ENCODE measurements at regions not wholly inside any gene's neighbourhood (a gene's known extent, or its start where the extent isn't known, plus 50 kb on each side); places are given as distances from the start of the nearest gene placed in this dataset.

GRCh38 chr2:136637402-136637801 is 127.9 kb upstream of the THSD7B start:
- Mint-ChIP-seq H3K9me3 (no peaks in the 10 kb centered on the region), H3K27ac (no peak overlapping the region), H3K4me3 (no peak overlapping the region), H3K4me1 (no peaks in the 10 kb centered on the region), H3K36me3 (no peaks in the 10 kb centered on the region), H3K27me3 (ENCODE audit: low read depth) (no peaks in the 10 kb centered on the region)
- no peak for DNase-seq (ENCODE audit: low spot score in 2 of 2, unreplicated experiment in 2 of 2)
- no peak for TF ChIP-seq CTCF (IDR thresholded peaks at IDR 0.05; ENCODE audit: unreplicated experiment)

- H3K9me3 Mint-ChIP-seq = no peaks in the 10 kb centered on the region
- TF ChIP-seq CTCF (IDR thresholded peaks at IDR 0.05; ENCODE audit: unreplicated experiment) = no peak
- peaks cover 4% of the 10 kb centered on the region for H3K27me3 Mint-ChIP-seq (ENCODE audit: low read depth)
- no peak overlapping the region for H3K4me3 Mint-ChIP-seq
- no peaks in the 10 kb centered on the region for H3K36me3 Mint-ChIP-seq
- no peaks in the 10 kb centered on the region for H3K4me1 Mint-ChIP-seq
- DNase-seq (ENCODE audit: low spot score in 2 of 2, unreplicated experiment in 2 of 2) = no peak
- no peak overlapping the region for H3K27ac Mint-ChIP-seq
Measured at GRCh38 chr2:136628490-136628889, 136.9 kb upstream of the THSD7B start.

GRCh38 chr2:136613096-136613495 is 152.2 kb upstream of the THSD7B start:
- DNase-seq (ENCODE audit: low spot score in 2 of 2, unreplicated experiment in 2 of 2) = no peak
- no peak for TF ChIP-seq CTCF (IDR thresholded peaks at IDR 0.05; ENCODE audit: unreplicated experiment)
- Mint-ChIP-seq H3K4me3 (no peak overlapping the region), H3K9me3 (no peaks in the 10 kb centered on the region), H3K36me3 (no peaks in the 10 kb centered on the region), H3K27me3 (ENCODE audit: low read depth) (no peaks in the 10 kb centered on the region), H3K27ac (no peak overlapping the region), H3K4me1 (no peaks in the 10 kb centered on the region)

GRCh38 chr2:136612079-136612478 is 153.3 kb upstream of the THSD7B start:
- Mint-ChIP-seq H3K36me3 (no peaks in the 10 kb centered on the region), H3K27me3 (ENCODE audit: low read depth) (no peaks in the 10 kb centered on the region), H3K4me1 (no peaks in the 10 kb centered on the region), H3K27ac (no peak overlapping the region), H3K9me3 (no peaks in the 10 kb centered on the region), H3K4me3 (no peak overlapping the region)
- TF ChIP-seq CTCF (IDR thresholded peaks at IDR 0.05; ENCODE audit: unreplicated experiment) = no peak
- no peak for DNase-seq (ENCODE audit: low spot score in 2 of 2, unreplicated experiment in 2 of 2)

GRCh38 chr2:136611451-136611850 is 153.9 kb upstream of the THSD7B start:
- Mint-ChIP-seq H3K4me3 (no peak overlapping the region), H3K4me1 (no peaks in the 10 kb centered on the region), H3K36me3 (no peaks in the 10 kb centered on the region), H3K9me3 (no peaks in the 10 kb centered on the region), H3K27me3 (ENCODE audit: low read depth) (no peaks in the 10 kb centered on the region), H3K27ac (no peak overlapping the region)
- no peak for TF ChIP-seq CTCF (IDR thresholded peaks at IDR 0.05; ENCODE audit: unreplicated experiment)
- DNase-seq (ENCODE audit: low spot score in 2 of 2, unreplicated experiment in 2 of 2) = no peak

- Mint-ChIP-seq H3K4me3 (no peak overlapping the region), H3K27me3 (ENCODE audit: low read depth) (no peaks in the 10 kb centered on the region), H3K27ac (no peak overlapping the region), H3K36me3 (no peaks in the 10 kb centered on the region), H3K4me1 (no peaks in the 10 kb centered on the region), H3K9me3 (peaks cover 3% of the 10 kb centered on the region)
- TF ChIP-seq CTCF (IDR thresholded peaks at IDR 0.05; ENCODE audit: unreplicated experiment) = no peak
- no peak for DNase-seq (ENCODE audit: low spot score in 2 of 2, unreplicated experiment in 2 of 2)
Measured at GRCh38 chr2:136582628-136583205, 182.6 kb upstream of the THSD7B start.

All from mesothelial cell of epicardium (in vitro differentiated cells).